K562 (cell line): ENCODE measurements at regions not wholly inside any gene's neighbourhood (a gene's known extent, or its start where the extent isn't known, plus 50 kb on each side); places are given as distances from the start of the nearest gene placed in this dataset.

Experiments
- CBFB ChIP-seq: sonication (generic); formaldehyde crosslinking; IDR thresholded peaks from 2 replicates; pipeline ENCODE4 v1.4.0; 2020; ENCODE audit warnings: mild to moderate bottlenecking, missing genetic modification reagents
- FUS ChIP-seq: fragments of 200-400 bp; formaldehyde crosslinking; optimal IDR thresholded peaks from 2 replicates; pipeline ENCODE3; 2017; ENCODE audit warnings: low read depth, low read length
- HOXB6 ChIP-seq: fragments of 250-450 bp; sonication (Bioruptor Pico); IDR thresholded peaks from 2 replicates; pipeline ENCODE4 v1.5.1; 2022; ENCODE audit warnings: mild to moderate bottlenecking, borderline replicate concordance
- JUND ChIP-seq, 2 experiments: IDR thresholded peaks; 2 replicates in 1 of 2; 3 replicates in 1 of 2; pipeline ENCODE4 v1.6.1; 2011; ENCODE audit warnings: borderline replicate concordance in 2 of 2, low read depth in 2 of 2, low read length in 2 of 2, improper control_type of control experiment in 1 of 2, missing biosample characterization in 1 of 2, missing genetic modification characterization in 1 of 2, missing genetic modification reagents in 1 of 2
- KDM1A ChIP-seq, 2 experiments: fragments of 450-650 bp; IDR thresholded peaks; 2 replicates each; pipeline ENCODE4 v1.6.1; 2016; ENCODE audit warnings: mild to moderate bottlenecking in 2 of 2
- KDM5B ChIP-seq: fragments of 200-600 bp; sonication (generic); IDR thresholded peaks from 2 replicates; pipeline ENCODE4 v1.6.1; 2012; ENCODE audit warnings: low read depth, mild to moderate bottlenecking, moderate library complexity, low read length, control low read depth, inconsistent platforms; ENCODE audit not compliant: insufficient replicate concordance
- MEIS2 ChIP-seq: fragments of 450-650 bp; IDR thresholded peaks from 2 replicates; pipeline ENCODE4 v1.6.1; 2014; ENCODE audit warnings: mild to moderate bottlenecking; ENCODE audit not compliant: partially characterized antibody
- PCBP1 ChIP-seq: fragments of 200-400 bp; formaldehyde crosslinking; IDR thresholded peaks from 2 replicates; pipeline ENCODE4 v1.6.1; 2018; ENCODE audit warnings: mild to moderate bottlenecking, low read depth, low read length; ENCODE audit not compliant: poor library complexity, severe bottlenecking
- YY1 ChIP-seq, 3 experiments: IDR thresholded peaks; 2 replicates each; pipeline ENCODE4 v1.6.1; 2011; ENCODE audit warnings: low read length in 2 of 3, mild to moderate bottlenecking in 2 of 3, moderate library complexity in 2 of 3, borderline replicate concordance in 1 of 3, control low read depth in 1 of 3, low read depth in 1 of 3; ENCODE audit not compliant: insufficient read depth in 3 of 3, insufficient replicate concordance in 2 of 3, control insufficient read depth in 1 of 3, insufficient read length in 1 of 3; ENCODE audit errors: extremely low read depth in 1 of 3
- ZBTB1 ChIP-seq: sonication (generic); formaldehyde crosslinking; IDR thresholded peaks from 2 replicates; pipeline ENCODE4 v1.8.1; 2023; ENCODE audit warnings: missing genetic modification reagents, low read depth, mild to moderate bottlenecking, borderline replicate concordance
- ZFP1 ChIP-seq: fragments of 450-650 bp; formaldehyde crosslinking; IDR thresholded peaks from 2 replicates; pipeline ENCODE4 v1.4.0; 2020; ENCODE audit warnings: mild to moderate bottlenecking, mixed read lengths
- ZNF197 ChIP-seq: fragments of 200-800 bp; sonication (Bioruptor generic); IDR thresholded peaks from 2 replicates; pipeline ENCODE4 v1.6.1; 2016; ENCODE audit warnings: low read depth, missing genetic modification characterization, missing compliant biosample characterization
- ZNF507 ChIP-seq: conservative IDR thresholded peaks from 2 replicates; pipeline ENCODE4 v1.6.1; 2017; ENCODE audit warnings: missing genetic modification characterization, missing compliant biosample characterization
- ZNF696 ChIP-seq: fragments of 250-450 bp; sonication (Bioruptor Pico); conservative IDR thresholded peaks from 2 replicates; pipeline ENCODE4 v1.4.0; 2020; ENCODE audit warnings: mild to moderate bottlenecking, moderate library complexity
- TF ChIP-seq, protein P1 (sequence below): sonication (generic); formaldehyde crosslinking; IDR thresholded peaks from 2 replicates; pipeline ENCODE4 v1.8.0; 2022; ENCODE audit warnings: mild to moderate bottlenecking, missing genetic modification reagents
- TF ChIP-seq, protein P2 (sequence below): fragments of 250-450 bp; sonication (Bioruptor Pico); IDR thresholded peaks from 2 replicates; pipeline ENCODE4 v1.8.0; 2022; ENCODE audit warnings: inconsistent platforms
- TF ChIP-seq, protein P3 (sequence below): fragments of 250-450 bp; sonication (Bioruptor Pico); IDR thresholded peaks from 2 replicates; pipeline ENCODE4 v1.5.1; 2021; ENCODE audit warnings: mild to moderate bottlenecking
- TF ChIP-seq, protein P4 (sequence below), 2 experiments: fragments of 450-650 bp in 1 of 2; sonication (generic) in 1 of 2; formaldehyde crosslinking in 1 of 2; IDR thresholded peaks in 1 of 2; conservative IDR thresholded peaks in 1 of 2; 2 replicates each; pipeline versions ENCODE4 v1.6.1 to v1.8.1; 2016 to 2023; ENCODE audit warnings: mild to moderate bottlenecking in 2 of 2, moderate library complexity in 2 of 2, inconsistent platforms in 1 of 2, missing genetic modification reagents in 1 of 2
- TF ChIP-seq, protein P5 (sequence below): fragments of 450-650 bp; IDR thresholded peaks from 2 replicates; pipeline ENCODE4 v1.6.1; 2016; ENCODE audit warnings: missing biosample characterization, missing genetic modification characterization

DNA sequence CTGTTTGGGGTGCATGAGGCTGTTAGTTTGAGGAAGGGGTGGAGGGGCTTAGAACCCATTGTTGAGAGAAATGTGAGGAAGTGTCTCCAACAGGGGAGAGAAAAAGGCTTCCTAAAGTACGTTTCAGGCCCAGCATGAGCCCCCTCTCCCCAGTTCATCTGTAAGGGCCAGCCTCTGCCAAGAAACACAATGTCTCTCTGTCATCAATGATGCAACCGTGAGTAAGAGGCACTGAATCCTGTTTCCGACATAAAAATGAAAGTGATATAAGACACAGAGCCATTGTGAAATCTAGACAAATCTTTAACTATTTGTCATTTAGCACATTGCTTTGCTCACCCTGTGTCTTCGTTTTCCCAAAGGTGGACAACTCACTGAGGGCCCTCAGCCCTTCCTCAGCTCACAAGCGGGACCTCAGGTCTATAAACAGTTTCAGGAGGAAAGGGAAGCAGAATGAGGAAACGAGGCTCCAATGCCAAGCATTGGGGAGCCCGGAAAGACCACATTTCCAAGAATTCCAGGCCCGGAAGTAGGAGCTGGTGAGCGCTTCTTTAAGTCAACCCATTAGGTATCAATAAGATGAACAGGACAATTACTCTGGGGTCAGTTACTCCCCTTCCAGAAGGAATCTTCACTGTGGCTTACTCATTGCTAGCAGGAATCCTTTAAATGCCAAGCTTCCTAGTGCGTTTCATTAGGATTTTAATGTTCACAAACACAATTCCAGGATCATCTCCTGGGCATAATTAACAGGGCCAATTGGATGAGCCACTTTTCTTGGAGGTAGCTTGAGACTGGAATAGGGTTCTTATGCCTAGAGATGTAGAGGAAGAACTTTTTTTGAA lies 59.0 kb upstream of the KLF4 start (continued):
- TF ChIP-seq YY1 (IDR thresholded peaks at IDR 0.05; ENCODE audit: borderline replicate concordance in 1 of 3, control insufficient read depth in 1 of 3, extremely low read depth in 1 of 3, insufficient read depth in 3 of 3, insufficient read length in 1 of 3, insufficient replicate concordance in 2 of 3, low read depth in 1 of 3, low read length in 2 of 3) (no peak), ZNF507 (no peak), CBFB (CRISPR knock-in tag) (no peak), KDM1A (IDR thresholded peaks at IDR 0.05) (no peak), HOXB6 (CRISPR knock-in tag) (no peak), FUS (no peak), ZFP1 (no peak), ZNF197 (peak; percentile 52; the same call in 1 of the 2 replicates), ZNF696 (no peak), JUND (IDR thresholded peaks at IDR 0.05; ENCODE audit: borderline replicate concordance, low read depth, low read length) (peak; percentile 81), JUND (tag; IDR thresholded peaks at IDR 0.05; ENCODE audit: borderline replicate concordance, low read depth, low read length) (peak; percentile 51; the same call in 2 of the 3 replicates), PCBP1 (no peak), MEIS2 (peak; percentile 34), KDM5B (no peak), ZBTB1 (CRISPR knock-in tag) (no peak)
- TF ChIP-seq, protein P1, sequence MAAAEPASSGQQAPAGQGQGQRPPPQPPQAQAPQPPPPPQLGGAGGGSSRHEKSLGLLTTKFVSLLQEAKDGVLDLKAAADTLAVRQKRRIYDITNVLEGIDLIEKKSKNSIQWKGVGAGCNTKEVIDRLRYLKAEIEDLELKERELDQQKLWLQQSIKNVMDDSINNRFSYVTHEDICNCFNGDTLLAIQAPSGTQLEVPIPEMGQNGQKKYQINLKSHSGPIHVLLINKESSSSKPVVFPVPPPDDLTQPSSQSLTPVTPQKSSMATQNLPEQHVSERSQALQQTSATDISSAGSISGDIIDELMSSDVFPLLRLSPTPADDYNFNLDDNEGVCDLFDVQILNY (CRISPR knock-in tag), result no peak
- TF ChIP-seq, protein P2, sequence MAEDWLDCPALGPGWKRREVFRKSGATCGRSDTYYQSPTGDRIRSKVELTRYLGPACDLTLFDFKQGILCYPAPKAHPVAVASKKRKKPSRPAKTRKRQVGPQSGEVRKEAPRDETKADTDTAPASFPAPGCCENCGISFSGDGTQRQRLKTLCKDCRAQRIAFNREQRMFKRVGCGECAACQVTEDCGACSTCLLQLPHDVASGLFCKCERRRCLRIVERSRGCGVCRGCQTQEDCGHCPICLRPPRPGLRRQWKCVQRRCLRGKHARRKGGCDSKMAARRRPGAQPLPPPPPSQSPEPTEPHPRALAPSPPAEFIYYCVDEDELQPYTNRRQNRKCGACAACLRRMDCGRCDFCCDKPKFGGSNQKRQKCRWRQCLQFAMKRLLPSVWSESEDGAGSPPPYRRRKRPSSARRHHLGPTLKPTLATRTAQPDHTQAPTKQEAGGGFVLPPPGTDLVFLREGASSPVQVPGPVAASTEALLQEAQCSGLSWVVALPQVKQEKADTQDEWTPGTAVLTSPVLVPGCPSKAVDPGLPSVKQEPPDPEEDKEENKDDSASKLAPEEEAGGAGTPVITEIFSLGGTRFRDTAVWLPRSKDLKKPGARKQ (CRISPR knock-in tag), result no peak
- TF ChIP-seq, protein P3, sequence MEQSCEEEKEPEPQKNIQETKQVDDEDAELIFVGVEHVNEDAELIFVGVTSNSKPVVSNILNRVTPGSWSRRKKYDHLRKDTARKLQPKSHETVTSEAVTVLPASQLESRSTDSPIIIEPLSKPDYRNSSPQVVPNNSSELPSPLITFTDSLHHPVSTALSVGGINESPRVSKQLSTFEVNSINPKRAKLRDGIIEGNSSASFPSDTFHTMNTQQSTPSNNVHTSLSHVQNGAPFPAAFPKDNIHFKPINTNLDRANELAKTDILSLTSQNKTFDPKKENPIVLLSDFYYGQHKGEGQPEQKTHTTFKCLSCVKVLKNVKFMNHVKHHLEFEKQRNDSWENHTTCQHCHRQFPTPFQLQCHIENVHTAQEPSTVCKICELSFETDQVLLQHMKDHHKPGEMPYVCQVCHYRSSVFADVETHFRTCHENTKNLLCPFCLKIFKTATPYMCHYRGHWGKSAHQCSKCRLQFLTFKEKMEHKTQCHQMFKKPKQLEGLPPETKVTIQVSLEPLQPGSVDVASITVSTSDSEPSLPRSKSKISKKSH (CRISPR knock-in tag), result no peak
- TF ChIP-seq, protein P4, sequence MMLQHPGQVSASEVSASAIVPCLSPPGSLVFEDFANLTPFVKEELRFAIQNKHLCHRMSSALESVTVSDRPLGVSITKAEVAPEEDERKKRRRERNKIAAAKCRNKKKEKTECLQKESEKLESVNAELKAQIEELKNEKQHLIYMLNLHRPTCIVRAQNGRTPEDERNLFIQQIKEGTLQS (IDR thresholded peaks at IDR 0.05), result peak; percentile 96
- TF ChIP-seq, protein P4 (CRISPR knock-in tag; conservative IDR thresholded peaks at IDR 0.05), result no peak
- TF ChIP-seq, protein P5, sequence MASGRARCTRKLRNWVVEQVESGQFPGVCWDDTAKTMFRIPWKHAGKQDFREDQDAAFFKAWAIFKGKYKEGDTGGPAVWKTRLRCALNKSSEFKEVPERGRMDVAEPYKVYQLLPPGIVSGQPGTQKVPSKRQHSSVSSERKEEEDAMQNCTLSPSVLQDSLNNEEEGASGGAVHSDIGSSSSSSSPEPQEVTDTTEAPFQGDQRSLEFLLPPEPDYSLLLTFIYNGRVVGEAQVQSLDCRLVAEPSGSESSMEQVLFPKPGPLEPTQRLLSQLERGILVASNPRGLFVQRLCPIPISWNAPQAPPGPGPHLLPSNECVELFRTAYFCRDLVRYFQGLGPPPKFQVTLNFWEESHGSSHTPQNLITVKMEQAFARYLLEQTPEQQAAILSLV (tag), result peak; percentile 71; the same call in 1 of the 2 replicates
